HL-60 (cell line): ENCODE measurements at regions not wholly inside any gene's neighbourhood (a gene's known extent, or its start where the extent isn't known, plus 50 kb on each side); places are given as distances from the start of the nearest gene placed in this dataset.

Experiments used
- DNase-seq, 2 experiments: peaks; one replicate each; pipeline ENCODE4 v3.0.0-alpha.2; 2010 to 2020; ENCODE audit warnings: low read depth in 1 of 2, low spot score in 1 of 2
- H3K27ac ChIP-seq: fragments of 250-450 bp; sonication (Bioruptor Pico); replicated peaks from 2 replicates; pipeline ENCODE4 v1.5.1; 2020; ENCODE audit warnings: mild to moderate bottlenecking, moderate library complexity
- H3K27me3 ChIP-seq: fragments of 250-450 bp; sonication (Bioruptor Pico); 2 replicates; pipeline ENCODE4 v1.5.1; 2021; ENCODE audit warnings: mild to moderate bottlenecking, moderate library complexity; ENCODE audit not compliant: insufficient read depth, poor library complexity, severe bottlenecking
- H3K4me3 ChIP-seq: replicated peaks from 2 replicates; pipeline ENCODE4 v1.5.1; 2011; ENCODE audit warnings: mild to moderate bottlenecking, control low read depth, low read length; ENCODE audit not compliant: insufficient read depth
- CTCF ChIP-seq: IDR thresholded peaks from one replicate; pipeline ENCODE4 v1.5.1; 2011; ENCODE audit warnings: low read length, control low read depth, inconsistent platforms; ENCODE audit not compliant: insufficient read depth
- GABPA ChIP-seq: IDR thresholded peaks from 2 replicates; pipeline ENCODE4 v1.6.1; 2012; ENCODE audit warnings: low read depth
- POLR2AphosphoS5 ChIP-seq: IDR thresholded peaks from 2 replicates; pipeline ENCODE4 v1.6.1; 2012; ENCODE audit warnings: low read depth
- REST ChIP-seq: IDR thresholded peaks from 2 replicates; pipeline ENCODE4 v1.6.1; 2012; ENCODE audit warnings: low read depth; ENCODE audit not compliant: insufficient replicate concordance
- SPI1 ChIP-seq: IDR thresholded peaks from 2 replicates; pipeline ENCODE4 v1.6.1; 2012; ENCODE audit warnings: low read depth, mild to moderate bottlenecking, borderline replicate concordance

- no peaks in the 10 kb centered on the region for H3K27me3 ChIP-seq
- H3K27ac ChIP-seq, result no peak overlapping the region
- H3K4me3 ChIP-seq, result no peak overlapping the region
- no peak for DNase-seq
- TF ChIP-seq CTCF (no peak), SPI1 (no peak), GABPA (no peak), POLR2AphosphoS5 (no peak), REST (no peak)
Observed at GRCh38 chr2:123359636-123360035, 665.5 kb upstream of the CNTNAP5 start.

GRCh38 chr2:123362671-123363440 lies 662.2 kb upstream of the CNTNAP5 start:
- no peak for TF ChIP-seq REST
- no peak for TF ChIP-seq CTCF
- no peak for TF ChIP-seq SPI1
- no peak for TF ChIP-seq POLR2AphosphoS5
- TF ChIP-seq GABPA, result no peak
- no peak for DNase-seq
- H3K27ac ChIP-seq, result no peak overlapping the region

GRCh38 chr2:123363826-123364225 lies 661.3 kb upstream of the CNTNAP5 start:
- no peak overlapping the region for H3K4me3 ChIP-seq
- H3K27me3 ChIP-seq, result no peaks in the 10 kb centered on the region
- TF ChIP-seq POLR2AphosphoS5, result no peak
- TF ChIP-seq SPI1, result no peak
- no peak for TF ChIP-seq REST
- TF ChIP-seq CTCF, result no peak
- TF ChIP-seq GABPA, result no peak
- no peak overlapping the region for H3K27ac ChIP-seq
- no peak for DNase-seq

More at GRCh38 chr2:123362671-123363440, 662.2 kb upstream of the CNTNAP5 start:
- no peak overlapping the region for H3K4me3 ChIP-seq
- H3K27me3 ChIP-seq, result no peaks in the 10 kb centered on the region
